HG02759 (cell line): ENCODE measurements at regions not wholly inside any gene's neighbourhood (a gene's known extent, or its start where the extent isn't known, plus 50 kb on each side); places are given as distances from the start of the nearest gene placed in this dataset.

Experiments
- ATAC-seq: cut with Tn5 transposase; IDR thresholded peaks from one replicate; pipeline ENCODE4 v1.9.1; 2021; ENCODE audit warnings: mild to moderate bottlenecking, moderate library complexity; ENCODE audit not compliant: unreplicated experiment

- no peak for ATAC-seq
Measured at GRCh38 chr9:107198718-107199117, 84.4 kb upstream of the RAD23B start.

- no peak for ATAC-seq
Measured at GRCh38 chr9:107208121-107208520, 75.0 kb upstream of the RAD23B start.

- ATAC-seq: no peak
Measured at GRCh38 chr9:107210775-107211174, 72.3 kb upstream of the RAD23B start.

- ATAC-seq: no peak
Measured at GRCh38 chr9:107211284-107211923, 71.7 kb upstream of the RAD23B start.

- no peak for ATAC-seq
Measured at GRCh38 chr9:107212613-107213012, 70.5 kb upstream of the RAD23B start.

- ATAC-seq: peak; percentile 22
Measured at GRCh38 chr9:107213080-107213479, 70.0 kb upstream of the RAD23B start.

- ATAC-seq: peak; percentile 92
Measured at GRCh38 chr9:107213561-107214028, 69.5 kb upstream of the RAD23B start.

- ATAC-seq: no peak
Measured at GRCh38 chr9:107214381-107214780, 68.7 kb upstream of the RAD23B start.

GRCh38 chr9:107214915-107215314 is 68.2 kb upstream of the RAD23B start:
- no peak for ATAC-seq

GRCh38 chr9:107215381-107215780 is 67.7 kb upstream of the RAD23B start:
- no peak for ATAC-seq

GRCh38 chr9:107216329-107216728 is 66.8 kb upstream of the RAD23B start:
- ATAC-seq: no peak

GRCh38 chr9:107218829-107219485 is 64.1 kb upstream of the RAD23B start:
- peak; percentile 84 for ATAC-seq

- ATAC-seq: peak; percentile 52
Measured at GRCh38 chr9:107219486-107220077, 63.5 kb upstream of the RAD23B start.

- no peak for ATAC-seq
Measured at GRCh38 chr9:107221321-107221720, 61.8 kb upstream of the RAD23B start.

GRCh38 chr9:107222020-107222522 is 61.0 kb upstream of the RAD23B start:
- ATAC-seq: no peak

- no peak for ATAC-seq
Measured at GRCh38 chr9:107223381-107223780, 59.7 kb upstream of the RAD23B start.

GRCh38 chr9:107224252-107224651 is 58.8 kb upstream of the RAD23B start:
- ATAC-seq: no peak

- no peak for ATAC-seq
Measured at GRCh38 chr9:107226421-107226820, 56.7 kb upstream of the RAD23B start.

- no peak for ATAC-seq
Measured at GRCh38 chr9:107227774-107228173, 55.3 kb upstream of the RAD23B start.

- no peak for ATAC-seq
Measured at GRCh38 chr9:107228496-107229039, 54.5 kb upstream of the RAD23B start.

GRCh38 chr9:107229241-107229741 is 53.8 kb upstream of the RAD23B start:
- no peak for ATAC-seq
